OCI-LY3 (cell line): ENCODE measurements at regions not wholly inside any gene's neighbourhood (a gene's known extent, or its start where the extent isn't known, plus 50 kb on each side); places are given as distances from the start of the nearest gene placed in this dataset.
"Not testable (repeated sequence)": the region's sequence is repeated elsewhere in the genome, so short reads cannot be mapped to it uniquely, and the experiment has no call there.

Experiments used
- H2AFZ ChIP-seq: fragments of 200-600, 300-600 bp; shearing (Covaris generic); 2 replicates; pipeline ENCODE4 v1.6.0; 2014; ENCODE audit warnings: antibody characterized with exemption, low read depth, low read length
- H3K27ac ChIP-seq: fragments of 200-600, 300-600 bp; sonication (generic); 2 replicates; pipeline ENCODE4 v1.5.1; 2014; ENCODE audit warnings: mild to moderate bottlenecking, low read length, moderate library complexity, mixed read lengths
- H3K27me3 ChIP-seq: fragments of 200-600, 300-600 bp; sonication (generic); 2 replicates; pipeline ENCODE4 v1.6.1; 2014; ENCODE audit warnings: low read depth, low read length, mixed read lengths
- H3K36me3 ChIP-seq: fragments of 200-600, 300-600 bp; sonication (generic); replicated peaks from 2 replicates; pipeline ENCODE3; 2014; ENCODE audit warnings: low read depth, low read length, mixed read lengths
- H3K4me1 ChIP-seq: fragments of 300-600, 200-600 bp; sonication (generic); 2 replicates; pipeline ENCODE4 v1.6.1; 2014; ENCODE audit warnings: low read length, mixed read lengths
- H3K4me2 ChIP-seq: fragments of 200-600, 300-600 bp; sonication (generic); 2 replicates; pipeline ENCODE4 v1.6.1; 2014; ENCODE audit warnings: low read length, mixed read lengths
- H3K4me3 ChIP-seq: fragments of 300-600, 200-600 bp; sonication (generic); 2 replicates; pipeline ENCODE4 v1.5.1; 2014; ENCODE audit warnings: antibody characterized with exemption, mild to moderate bottlenecking, low read length, moderate library complexity
- H3K79me2 ChIP-seq: fragments of 300-600, 200-600 bp; shearing (Covaris generic); 2 replicates; pipeline ENCODE4 v1.6.1; 2014; ENCODE audit warnings: mild to moderate bottlenecking, low read length, mixed read lengths
- H3K9ac ChIP-seq: fragments of 300-600, 200-600 bp; shearing (Covaris generic); 2 replicates; pipeline ENCODE4 v1.6.0; 2014; ENCODE audit warnings: mild to moderate bottlenecking, low read length, moderate library complexity
- H3K9me3 ChIP-seq: fragments of 200-600, 300-600 bp; shearing (Covaris generic); 2 replicates; pipeline ENCODE4 v1.6.1; 2014; ENCODE audit warnings: low read length, mixed read lengths; ENCODE audit not compliant: insufficient read depth
- H4K20me1 ChIP-seq: fragments of 200-600, 300-600 bp; sonication (generic); 2 replicates; pipeline ENCODE4 v1.6.1; 2016; ENCODE audit warnings: low read length, mixed read lengths; ENCODE audit not compliant: insufficient read depth
- EZH2phosphoT487 ChIP-seq: fragments of 200-600 bp; shearing (Covaris generic); IDR thresholded peaks from 2 replicates; pipeline ENCODE4 v1.6.1; 2018; ENCODE audit warnings: antibody characterized with exemption, mixed run types, low read depth
- TF ChIP-seq, protein P1 (sequence below): fragments of 200-600, 300-600 bp; sonication (generic); IDR thresholded peaks from 2 replicates; pipeline ENCODE4 v1.5.1; 2014; ENCODE audit warnings: antibody characterized with exemption, low read length, low read depth

DNA sequence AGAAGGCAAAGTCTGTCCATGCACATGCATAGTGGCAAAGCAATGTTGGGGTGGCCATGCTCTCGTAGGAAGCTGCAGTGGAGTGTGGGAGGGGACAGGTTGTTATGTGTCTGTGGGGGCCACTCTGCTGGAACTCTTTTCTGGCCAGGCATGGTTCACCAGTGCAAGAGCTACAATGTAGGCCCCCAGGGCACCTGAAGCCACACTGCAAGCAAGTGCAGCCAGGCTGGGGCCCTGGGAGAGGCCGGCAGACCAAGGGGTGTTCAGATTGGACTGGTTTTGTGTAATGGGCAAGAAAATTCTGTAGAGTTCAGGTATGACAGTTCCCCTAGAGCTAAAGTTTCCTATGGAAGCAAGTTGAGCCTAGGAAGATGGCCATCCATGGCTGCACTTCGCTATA is 97.0 kb upstream of the ZC4H2 start:
- Histone ChIP-seq H3K9me3 (no peaks in the 10 kb centered on the region), H4K20me1 (no peaks in the 10 kb centered on the region), H3K4me1 (no peaks in the 10 kb centered on the region), H3K4me2 (no peak overlapping the region), H3K79me2 (no peaks in the 10 kb centered on the region), H3K27me3 (no peaks in the 10 kb centered on the region), H3K9ac (no peak overlapping the region), H3K4me3 (no peak overlapping the region), H3K36me3 (no peaks in the 10 kb centered on the region), H3K27ac (no peak overlapping the region), H2AFZ (no peak overlapping the region)
- TF ChIP-seq, protein P1, sequence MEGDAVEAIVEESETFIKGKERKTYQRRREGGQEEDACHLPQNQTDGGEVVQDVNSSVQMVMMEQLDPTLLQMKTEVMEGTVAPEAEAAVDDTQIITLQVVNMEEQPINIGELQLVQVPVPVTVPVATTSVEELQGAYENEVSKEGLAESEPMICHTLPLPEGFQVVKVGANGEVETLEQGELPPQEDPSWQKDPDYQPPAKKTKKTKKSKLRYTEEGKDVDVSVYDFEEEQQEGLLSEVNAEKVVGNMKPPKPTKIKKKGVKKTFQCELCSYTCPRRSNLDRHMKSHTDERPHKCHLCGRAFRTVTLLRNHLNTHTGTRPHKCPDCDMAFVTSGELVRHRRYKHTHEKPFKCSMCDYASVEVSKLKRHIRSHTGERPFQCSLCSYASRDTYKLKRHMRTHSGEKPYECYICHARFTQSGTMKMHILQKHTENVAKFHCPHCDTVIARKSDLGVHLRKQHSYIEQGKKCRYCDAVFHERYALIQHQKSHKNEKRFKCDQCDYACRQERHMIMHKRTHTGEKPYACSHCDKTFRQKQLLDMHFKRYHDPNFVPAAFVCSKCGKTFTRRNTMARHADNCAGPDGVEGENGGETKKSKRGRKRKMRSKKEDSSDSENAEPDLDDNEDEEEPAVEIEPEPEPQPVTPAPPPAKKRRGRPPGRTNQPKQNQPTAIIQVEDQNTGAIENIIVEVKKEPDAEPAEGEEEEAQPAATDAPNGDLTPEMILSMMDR: no peak
- no peak for TF ChIP-seq EZH2phosphoT487

DNA sequence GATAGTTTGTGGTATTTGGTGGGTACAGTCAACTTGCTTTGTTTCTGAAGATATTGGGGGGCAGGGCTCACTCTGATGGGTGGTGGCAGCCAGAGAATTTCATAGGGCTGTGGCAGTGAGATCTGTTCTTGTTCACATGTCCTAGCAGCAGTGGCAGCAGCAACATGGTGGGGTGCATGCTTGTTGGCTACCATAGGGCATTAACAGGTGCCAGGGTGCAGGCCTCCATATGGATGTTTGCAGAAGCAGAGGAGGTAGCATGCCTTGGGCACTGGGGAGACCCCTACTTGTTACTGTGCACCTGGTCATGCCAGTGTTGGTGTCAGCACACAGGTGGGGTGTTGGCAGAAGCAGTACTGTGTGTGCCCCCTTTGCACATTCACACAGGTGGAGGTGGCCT is 96.3 kb upstream of the ZC4H2 start:
- no peaks in the 10 kb centered on the region for H3K27me3 ChIP-seq
- no peak for TF ChIP-seq EZH2phosphoT487
- TF ChIP-seq, protein P1: no peak
- H3K9ac ChIP-seq: no peak overlapping the region
- H3K36me3 ChIP-seq: no peaks in the 10 kb centered on the region
- no peaks in the 10 kb centered on the region for H3K79me2 ChIP-seq
- no peak overlapping the region for H3K4me3 ChIP-seq
- no peak overlapping the region for H3K4me2 ChIP-seq
- no peak overlapping the region for H2AFZ ChIP-seq
- H4K20me1 ChIP-seq: no peaks in the 10 kb centered on the region
- H3K4me1 ChIP-seq: no peaks in the 10 kb centered on the region
- no peaks in the 10 kb centered on the region for H3K9me3 ChIP-seq
- H3K27ac ChIP-seq: no peak overlapping the region

DNA sequence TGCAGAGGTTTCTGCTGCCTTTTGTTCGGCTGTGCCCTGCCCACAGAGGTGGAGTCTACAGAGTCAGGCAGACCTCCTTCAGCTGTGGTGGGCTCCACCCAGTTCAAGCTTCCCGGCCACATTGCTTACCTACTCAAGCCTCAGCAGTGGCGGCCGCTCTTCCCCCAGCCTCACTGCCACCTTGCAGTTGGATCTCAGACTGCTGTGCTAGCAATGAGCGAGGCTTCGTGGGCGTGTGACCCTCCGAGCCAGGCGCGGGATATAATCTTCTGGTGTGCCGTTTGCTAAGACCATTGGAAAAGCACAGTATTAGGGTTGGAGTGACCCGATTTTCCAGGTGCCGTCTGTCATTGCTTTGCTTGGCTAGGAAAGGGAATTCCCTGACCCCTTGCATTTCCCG is 82.4 kb upstream of the ZC4H2 start:
- not testable (repeated sequence) for H4K20me1 ChIP-seq, H2AFZ ChIP-seq, H3K9me3 ChIP-seq, H3K27ac ChIP-seq, H3K79me2 ChIP-seq, H3K4me2 ChIP-seq, H3K36me3 ChIP-seq, H3K4me1 ChIP-seq, H3K9ac ChIP-seq, H3K27me3 ChIP-seq, H3K4me3 ChIP-seq

DNA sequence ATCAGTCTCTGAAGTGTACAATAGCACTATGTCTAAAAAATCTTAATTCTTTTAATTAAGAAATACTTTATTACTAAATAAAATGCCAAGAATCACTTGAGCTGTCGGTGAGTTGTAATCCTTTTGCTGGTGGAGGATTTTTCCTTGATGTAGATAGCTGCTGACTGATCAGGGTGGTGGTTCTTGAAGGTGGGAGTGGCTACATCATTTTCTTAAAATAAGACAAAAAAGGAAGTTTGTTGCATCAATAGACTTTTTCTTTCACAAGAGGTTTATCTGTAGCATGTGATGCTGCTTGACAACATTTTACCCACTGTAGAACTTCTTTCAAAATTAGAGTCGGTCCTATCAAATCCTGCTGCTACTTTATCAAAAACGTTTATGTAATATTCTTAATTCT is 68.8 kb upstream of the ZC4H2 start:
- Histone ChIP-seq H3K27me3 (no peaks in the 10 kb centered on the region), H4K20me1 (no peaks in the 10 kb centered on the region), H3K4me2 (no peak overlapping the region), H3K4me1 (no peaks in the 10 kb centered on the region), H3K9me3 (no peaks in the 10 kb centered on the region), H3K27ac (no peak overlapping the region), H2AFZ (no peak overlapping the region), H3K4me3 (no peak overlapping the region), H3K36me3 (no peaks in the 10 kb centered on the region), H3K79me2 (no peaks in the 10 kb centered on the region), H3K9ac (no peak overlapping the region)
- TF ChIP-seq, protein P1: no peak
- TF ChIP-seq EZH2phosphoT487: no peak

DNA sequence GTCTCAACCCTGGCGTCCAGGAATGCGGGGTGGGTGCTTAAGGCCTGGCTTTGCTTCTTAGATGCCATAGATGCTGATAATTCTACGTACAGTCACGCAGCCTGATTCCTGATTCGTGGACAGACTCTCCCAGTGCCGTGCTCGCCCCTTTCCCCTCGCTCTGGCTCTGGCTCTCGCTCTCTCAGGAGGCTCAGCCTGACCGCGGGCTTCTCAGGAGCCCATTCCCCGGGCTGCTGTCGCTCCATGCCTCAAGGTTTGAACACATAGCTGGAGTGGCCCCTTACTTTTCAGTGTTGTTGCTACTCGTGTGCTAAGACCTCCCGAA is 59.2 kb upstream of the ZC4H2 start:
- H3K27me3 ChIP-seq: no peaks in the 10 kb centered on the region
- H3K9me3 ChIP-seq: no peaks in the 10 kb centered on the region
- TF ChIP-seq, protein P1: no peak
- TF ChIP-seq EZH2phosphoT487: no peak
- peak overlapping the region; percentile 93 for H2AFZ ChIP-seq
- peak overlapping the region; percentile 98 for H3K4me3 ChIP-seq
- H3K4me2 ChIP-seq: peak overlapping the region; percentile 81
- H3K4me1 ChIP-seq: peaks cover 6% of the 10 kb centered on the region; the same call in 1 of the 2 replicates
- H4K20me1 ChIP-seq: no peaks in the 10 kb centered on the region
- peak overlapping the region; percentile 85 for H3K9ac ChIP-seq
- H3K79me2 ChIP-seq: no peaks in the 10 kb centered on the region
- H3K36me3 ChIP-seq: no peaks in the 10 kb centered on the region
- H3K27ac ChIP-seq: peak overlapping the region; percentile 62
